Esophagus muscularis mucosa (tissue), 4 donors: ENCODE measurements at regions not wholly inside any gene's neighbourhood (a gene's known extent, or its start where the extent isn't known, plus 50 kb on each side); places are given as distances from the start of the nearest gene placed in this dataset.

ENCODE experiments used
- DNase-seq: peaks from one replicate; pipeline ENCODE4 v3.0.0-alpha.2; 2017; ENCODE audit errors: extremely low spot score
- H3K27ac ChIP-seq, 4 donors: fragments of 200-600 bp; sonication (generic); replicated peaks in 1 of 4; 1 replicate in 3 of 4; 2 replicates in 1 of 4; pipeline ENCODE4 v1.5.1; 2016 to 2019; ENCODE audit warnings: mild to moderate bottlenecking in 1 of 4
- H3K27me3 ChIP-seq, 4 donors: fragments of 200-600 bp; sonication (generic); one replicate each; pipeline versions ENCODE4 v1.5.1 to v1.6.0; 2016 to 2019
- H3K36me3 ChIP-seq, 4 donors: fragments of 200-600 bp; sonication (generic); one replicate each; pipeline ENCODE4 v1.5.1; 2016 to 2019
- H3K4me1 ChIP-seq, 4 donors: fragments of 200-600 bp; sonication (generic); one replicate each; pipeline ENCODE4 v1.5.1; 2016 to 2019
- H3K4me3 ChIP-seq, 4 donors: fragments of 200-600 bp; sonication (generic); 1 replicate in 2 of 4; 2 replicates in 2 of 4; pipeline ENCODE4 v1.5.1; 2016 to 2019; ENCODE audit warnings: mild to moderate bottlenecking in 4 of 4, moderate library complexity in 1 of 4
- H3K9me3 ChIP-seq, 4 donors: fragments of 200-600 bp; sonication (generic); 1 replicate in 3 of 4; 2 replicates in 1 of 4; pipeline ENCODE4 v1.5.1; 2016 to 2019
- CTCF ChIP-seq, 3 experiments: fragments of 200-600 bp in 2 of 3; fragments of 450-650 bp in 1 of 3; sonication (generic) in 2 of 3; IDR thresholded peaks; one replicate each; pipeline ENCODE4 v1.5.1; 2017 to 2019; ENCODE audit warnings: antibody characterized with exemption in 3 of 3, mild to moderate bottlenecking in 2 of 3, moderate library complexity in 1 of 3
- EP300 ChIP-seq: sonication (generic); formaldehyde crosslinking; IDR thresholded peaks from one replicate; pipeline ENCODE4 v1.6.1; 2017; ENCODE audit warnings: antibody characterized with exemption
- POLR2A ChIP-seq: fragments of 450-650 bp; IDR thresholded peaks from one replicate; pipeline ENCODE4 v1.6.1; 2017; ENCODE audit warnings: antibody characterized with exemption, moderate library complexity, mild to moderate bottlenecking, low read depth
- POLR2AphosphoS5 ChIP-seq, 2 donors: sonication (generic); formaldehyde crosslinking; IDR thresholded peaks; one replicate each; pipeline ENCODE4 v1.6.1; 2017; ENCODE audit warnings: antibody characterized with exemption in 2 of 2
- whole genome bisulfite sequencing: methylation state at CpG from one replicate; pipeline ENCODE4 v1.1.5; 2018; 5-methylcytosine and 5-hydroxymethylcytosine counted together
- intact Hi-C: fragments of 100-400 bp; cut with DNase I; formaldehyde crosslinking; loops from one replicate; pipeline ENCODE4 v1.15.1; 2023

GRCh38 chr7:142698429-142698828, 50.8 kb upstream of the PRSS1 start:
- H3K27me3 ChIP-seq = no peaks in the 10 kb centered on the region
- H3K4me1 ChIP-seq = no peaks in the 10 kb centered on the region
- H3K9me3 ChIP-seq = no peaks in the 10 kb centered on the region
- H3K4me3 ChIP-seq = no peak overlapping the region
- no peak overlapping the region for H3K27ac ChIP-seq
- intact Hi-C loops = no loop called here
- WGBS = 90% methylated on average over 1 of the region's 1 CpG
- no peak for DNase-seq
- TF ChIP-seq EP300 = no peak
- TF ChIP-seq POLR2AphosphoS5 (IDR thresholded peaks at IDR 0.05) = no peak
- TF ChIP-seq POLR2A = no peak
- no peak for TF ChIP-seq CTCF (IDR thresholded peaks at IDR 0.05)
- no peaks in the 10 kb centered on the region for H3K36me3 ChIP-seq

GRCh38 chr7:142697270-142697669, 52.0 kb upstream of the PRSS1 start:
- Histone ChIP-seq H3K4me1 (no peaks in the 10 kb centered on the region), H3K4me3 (no peak overlapping the region), H3K27ac (no peak overlapping the region), H3K27me3 (no peaks in the 10 kb centered on the region), H3K36me3 (no peaks in the 10 kb centered on the region), H3K9me3 (no peaks in the 10 kb centered on the region)
- WGBS = 60% methylated on average over 4 of the region's 4 CpGs
- intact Hi-C loops = no loop called here
- TF ChIP-seq POLR2A (no peak), POLR2AphosphoS5 (IDR thresholded peaks at IDR 0.05) (no peak), CTCF (IDR thresholded peaks at IDR 0.05) (no peak), EP300 (no peak)
- DNase-seq = no peak

- intact Hi-C loops = no loop called here
- Histone ChIP-seq H3K27ac (no peak overlapping the region), H3K9me3 (no peaks in the 10 kb centered on the region), H3K4me3 (no peak overlapping the region), H3K36me3 (no peaks in the 10 kb centered on the region), H3K4me1 (no peaks in the 10 kb centered on the region), H3K27me3 (no peaks in the 10 kb centered on the region)
- TF ChIP-seq CTCF (IDR thresholded peaks at IDR 0.05) (no peak), POLR2AphosphoS5 (IDR thresholded peaks at IDR 0.05) (no peak), EP300 (no peak), POLR2A (no peak)
- no peak for DNase-seq
These were observed 52.7 kb upstream of the PRSS1 start for GRCh38 chr7:142696456-142697179.

GRCh38 chr7:142693911-142694310, 55.4 kb upstream of the PRSS1 start:
- intact Hi-C loops = no loop called here
- no peak overlapping the region for H3K4me3 ChIP-seq

More at GRCh38 chr7:142693911-142694310, 55.4 kb upstream of the PRSS1 start:
- no peak overlapping the region for H3K27ac ChIP-seq
- no peak for TF ChIP-seq EP300
- no peak for TF ChIP-seq POLR2A
- TF ChIP-seq POLR2AphosphoS5 (IDR thresholded peaks at IDR 0.05) = no peak
- TF ChIP-seq CTCF (IDR thresholded peaks at IDR 0.05) = no peak
- no peaks in the 10 kb centered on the region for H3K9me3 ChIP-seq
- DNase-seq = no peak
- peaks cover 0 to 2% (median 0%) of the 10 kb centered on the region in 4 donors for H3K27me3 ChIP-seq
- H3K36me3 ChIP-seq = no peaks in the 10 kb centered on the region
- H3K4me1 ChIP-seq = no peaks in the 10 kb centered on the region
